IMR-90 (cell line): ENCODE measurements at regions not wholly inside any gene's neighbourhood (a gene's known extent, or its start where the extent isn't known, plus 50 kb on each side); places are given as distances from the start of the nearest gene placed in this dataset.

ENCODE experiments used
- ATAC-seq: fragments of 200-7000 bp; cut with Tn5 transposase; 2 replicates; pipeline ENCODE4 v1.9.1; 2020; ENCODE audit warnings: low read depth, mild to moderate bottlenecking, moderate library complexity
- BruUV-seq: library from RNA; stranded (reverse); fragments of 400-500 nt; replicated peaks from 2 replicates; lab custom pipeline; 2021; lab: Mats Ljungman, UMichigan
- CTCF ChIA-PET: fragments of 300-600 bp; formaldehyde crosslinking; extraction: SDS; loops from one replicate; lab custom pipeline; 2021; ENCODE audit warnings: antibody characterized with exemption; lab: Yijun Ruan, JAX
- POLR2A ChIA-PET: fragments of 300-600 bp; sonication (Branson Sonifier 250); formaldehyde crosslinking; loops from one replicate; lab custom pipeline; 2022; ENCODE audit warnings: antibody characterized with exemption; ENCODE audit not compliant: unreplicated experiment; lab: Charles Lee
- DNase-seq: peaks from one replicate; pipeline ENCODE4 v3.0.0; 2013
- H2AFZ ChIP-seq: replicated peaks from 2 replicates; pipeline ENCODE3; 2013; ENCODE audit warnings: low read length, mild to moderate bottlenecking; ENCODE audit not compliant: poor library complexity
- H2AK5ac ChIP-seq: 2 replicates; pipeline ENCODE4 v1.6.1; 2013; ENCODE audit warnings: low read depth, low read length, inconsistent platforms
- H2AK9ac ChIP-seq: replicated peaks from 2 replicates; pipeline ENCODE3; 2013; ENCODE audit warnings: mild to moderate bottlenecking, low read depth, low read length, moderate library complexity; ENCODE audit not compliant: poor library complexity
- H2BK120ac ChIP-seq: 2 replicates; pipeline ENCODE4 v1.6.1; 2013; ENCODE audit warnings: low read depth, low read length, inconsistent platforms
- H2BK15ac ChIP-seq: 3 replicates; pipeline ENCODE4 v1.6.1; 2013; ENCODE audit warnings: low read depth, low read length, inconsistent platforms
- H2BK20ac ChIP-seq: 2 replicates; pipeline ENCODE4 v1.6.1; 2013; ENCODE audit warnings: low read depth, mild to moderate bottlenecking, inconsistent platforms, low read length, moderate library complexity
- H2BK5ac ChIP-seq: 2 replicates; pipeline ENCODE4 v1.6.1; 2013; ENCODE audit warnings: mild to moderate bottlenecking, low read depth, low read length, inconsistent platforms; ENCODE audit not compliant: poor library complexity, severe bottlenecking
- H3K14ac ChIP-seq: replicated peaks from 2 replicates; pipeline ENCODE4 v1.6.1; 2013; ENCODE audit warnings: low read depth, low read length, inconsistent platforms
- H3K18ac ChIP-seq: 2 replicates; pipeline ENCODE4 v1.6.1; 2013; ENCODE audit warnings: low read depth, low read length, control low read depth
- H3K23ac ChIP-seq: 2 replicates; pipeline ENCODE4 v1.6.1; 2013; ENCODE audit warnings: low read depth, low read length, inconsistent platforms
- H3K27ac ChIP-seq: 2 replicates; pipeline ENCODE4 v1.5.1; 2013; ENCODE audit warnings: mild to moderate bottlenecking, control low read depth, low read length; ENCODE audit not compliant: insufficient read depth
- H3K27me3 ChIP-seq: 2 replicates; pipeline ENCODE4 v1.6.1; 2013; ENCODE audit warnings: low read length; ENCODE audit not compliant: control insufficient read depth, insufficient read depth
- H3K36me3 ChIP-seq: 2 replicates; pipeline ENCODE4 v1.6.1; 2013; ENCODE audit warnings: low read length, mixed read lengths; ENCODE audit not compliant: control insufficient read depth, insufficient read depth
- H3K4ac ChIP-seq: 2 replicates; pipeline ENCODE4 v1.6.1; 2013; ENCODE audit warnings: low read depth, low read length, inconsistent platforms
- H3K4me1 ChIP-seq: 2 replicates; pipeline ENCODE4 v1.6.1; 2013; ENCODE audit warnings: low read length, mixed read lengths; ENCODE audit not compliant: control insufficient read depth, insufficient read depth
- H3K4me2 ChIP-seq: 2 replicates; pipeline ENCODE4 v1.6.1; 2013; ENCODE audit warnings: low read depth, mild to moderate bottlenecking, control low read depth, low read length, moderate library complexity
- H3K4me3 ChIP-seq: 2 replicates; pipeline ENCODE4 v1.5.1; 2013; ENCODE audit warnings: low read depth, mild to moderate bottlenecking, control low read depth, low read length, moderate library complexity; ENCODE audit not compliant: insufficient read depth
- H3K56ac ChIP-seq: 2 replicates; pipeline ENCODE4 v1.6.1; 2013; ENCODE audit warnings: low read length, inconsistent platforms; ENCODE audit not compliant: insufficient read depth; ENCODE audit errors: extremely low read depth
- H3K79me1 ChIP-seq, 2 experiments: 2 replicates each; pipeline ENCODE4 v1.6.1; 2013; ENCODE audit warnings: low read length in 2 of 2, inconsistent platforms in 1 of 2, low read depth in 1 of 2
- H3K9ac ChIP-seq: 2 replicates; pipeline ENCODE4 v1.6.1; 2013; ENCODE audit warnings: low read depth, low read length, control low read depth
- H3K9me1 ChIP-seq: 2 replicates; pipeline ENCODE4 v1.6.1; 2013; ENCODE audit warnings: low read length, inconsistent platforms; ENCODE audit not compliant: insufficient read depth
- H3K9me3 ChIP-seq: 2 replicates; pipeline ENCODE4 v1.6.1; 2013; ENCODE audit warnings: low read length; ENCODE audit not compliant: control insufficient read depth, insufficient read depth
- H4K20me1 ChIP-seq: 2 replicates; pipeline ENCODE4 v1.6.1; 2013; ENCODE audit warnings: low read length, inconsistent platforms; ENCODE audit not compliant: insufficient read depth
- H4K5ac ChIP-seq: 2 replicates; pipeline ENCODE4 v1.6.1; 2013; ENCODE audit warnings: mild to moderate bottlenecking, low read depth, low read length, control low read depth
- H4K8ac ChIP-seq, 2 experiments: 2 replicates each; pipeline ENCODE4 v1.6.1; 2013; ENCODE audit warnings: low read depth in 2 of 2, low read length in 2 of 2, control low read depth in 1 of 2, inconsistent platforms in 1 of 2
- H4K91ac ChIP-seq: 2 replicates; pipeline ENCODE4 v1.6.1; 2013; ENCODE audit warnings: low read depth, low read length, inconsistent platforms; ENCODE audit not compliant: insufficient read depth
- MAFK ChIP-seq: IDR thresholded peaks from 2 replicates; pipeline ENCODE4 v1.6.1; 2012; ENCODE audit warnings: low read depth, low read length, improper control_type of control experiment
- NFE2L2 ChIP-seq: fragments of 150-350 bp; IDR thresholded peaks from 2 replicates; pipeline ENCODE4 v1.6.1; 2016; ENCODE audit warnings: low read depth, mild to moderate bottlenecking, low read length
- RAD21 ChIP-seq: IDR thresholded peaks from 2 replicates; pipeline ENCODE4 v1.6.1; 2012; ENCODE audit warnings: low read length, improper control_type of control experiment
- SMC3 ChIP-seq: fragments of 150-350 bp; IDR thresholded peaks from 2 replicates; pipeline ENCODE4 v1.6.1; 2016; ENCODE audit warnings: low read depth, mild to moderate bottlenecking, antibody characterized with exemption, low read length, moderate library complexity
- WGBS, 2 experiments: methylation state at CpG; one replicate each; pipeline versions ENCODE4 v1.1.5 to v1.1.7; 2013; ENCODE audit warnings: missing lambda C conversion rate in 2 of 2; ENCODE audit not compliant: insufficient read length in 1 of 2; ENCODE audit errors: extremely low coverage in 2 of 2; 5-methylcytosine and 5-hydroxymethylcytosine counted together
- dilution Hi-C: fragments of 300-500 bp; cut with HindIII; formaldehyde crosslinking; loops from one replicate; pipeline ENCODE4 v1.14.3; 2018; ENCODE audit warnings: low sequenced_read_pairs; ENCODE audit not compliant: unreplicated experiment
- in situ Hi-C: fragments of 300-500 bp; cut with MboI; formaldehyde crosslinking; loops from 3 replicates; pipeline ENCODE4 v1.14.3; 2019; ENCODE audit warnings: low sequenced_read_pairs, inconsistent platforms, mixed read lengths
- intact Hi-C: fragments of 100-400 bp; cut with micrococcal nuclease; formaldehyde crosslinking; loops from 2 replicates; pipeline ENCODE4 v1.10.0; 2022
- TF ChIP-seq, protein P1 (sequence below): conservative IDR thresholded peaks from 2 replicates; pipeline ENCODE4 v1.5.1; 2012; ENCODE audit warnings: mild to moderate bottlenecking, low read depth, low read length, improper control_type of control experiment

DNA sequence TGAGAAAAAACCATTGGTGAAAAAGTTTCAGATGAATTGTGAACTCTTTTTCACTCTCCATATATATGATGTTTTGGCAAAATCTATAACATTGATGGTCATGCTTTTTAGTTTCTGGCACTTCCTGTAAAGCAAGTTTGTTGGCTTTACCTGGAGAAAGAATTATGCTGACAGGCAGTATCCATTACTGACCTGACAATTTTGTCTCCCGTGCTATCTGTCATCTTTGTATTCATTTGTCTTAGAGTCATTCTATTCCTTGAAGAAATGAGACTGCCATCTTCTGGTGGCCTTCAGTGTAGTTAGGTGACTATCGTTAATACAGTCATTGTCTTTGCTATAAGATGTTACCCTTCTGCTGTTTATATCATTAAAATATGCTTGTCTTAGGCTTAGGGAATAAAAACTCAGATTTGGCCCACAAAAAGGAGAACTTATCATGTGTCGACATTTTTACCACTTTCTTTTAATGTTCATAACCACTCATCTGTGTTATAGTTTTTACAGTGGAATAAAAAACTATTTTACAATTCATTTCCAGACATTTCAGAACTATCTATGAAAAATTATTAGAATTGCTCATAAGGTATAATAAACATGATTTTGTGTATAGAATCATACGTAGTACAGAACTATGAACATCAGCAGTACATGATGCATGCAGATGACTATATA lies 707.0 kb downstream of the EPM2A start:
- Histone ChIP-seq H3K9ac (no peak overlapping the region), H4K20me1 (no peaks in the 10 kb centered on the region), H3K79me1 (no peaks in the 10 kb centered on the region), H3K56ac (no peak overlapping the region), H4K8ac (no peak overlapping the region), H4K5ac (no peak overlapping the region), H3K9me1 (no peaks in the 10 kb centered on the region), H3K36me3 (no peaks in the 10 kb centered on the region), H2AK5ac (no peak overlapping the region), H3K14ac (no peak overlapping the region), H3K4ac (no peak overlapping the region), H3K4me2 (no peak overlapping the region; the same call in 1 of the 2 replicates), H3K4me1 (no peaks in the 10 kb centered on the region), H2BK15ac (no peak overlapping the region), H2BK20ac (no peak overlapping the region), H3K4me3 (no peak overlapping the region), H2BK120ac (no peak overlapping the region), H3K27me3 (no peaks in the 10 kb centered on the region), H4K91ac (no peak overlapping the region), H3K9me3 (no peaks in the 10 kb centered on the region), H2AK9ac (no peak overlapping the region), H2AFZ (no peak overlapping the region), H2BK5ac (no peak overlapping the region), H3K23ac (no peak overlapping the region), H3K18ac (no peak overlapping the region), H3K27ac (no peak overlapping the region)
- TF ChIP-seq MAFK (peak; percentile 32; the same call in 1 of the 2 replicates), SMC3 (peak; percentile 49), NFE2L2 (no peak), RAD21 (peak; percentile 54)
- TF ChIP-seq, protein P1, sequence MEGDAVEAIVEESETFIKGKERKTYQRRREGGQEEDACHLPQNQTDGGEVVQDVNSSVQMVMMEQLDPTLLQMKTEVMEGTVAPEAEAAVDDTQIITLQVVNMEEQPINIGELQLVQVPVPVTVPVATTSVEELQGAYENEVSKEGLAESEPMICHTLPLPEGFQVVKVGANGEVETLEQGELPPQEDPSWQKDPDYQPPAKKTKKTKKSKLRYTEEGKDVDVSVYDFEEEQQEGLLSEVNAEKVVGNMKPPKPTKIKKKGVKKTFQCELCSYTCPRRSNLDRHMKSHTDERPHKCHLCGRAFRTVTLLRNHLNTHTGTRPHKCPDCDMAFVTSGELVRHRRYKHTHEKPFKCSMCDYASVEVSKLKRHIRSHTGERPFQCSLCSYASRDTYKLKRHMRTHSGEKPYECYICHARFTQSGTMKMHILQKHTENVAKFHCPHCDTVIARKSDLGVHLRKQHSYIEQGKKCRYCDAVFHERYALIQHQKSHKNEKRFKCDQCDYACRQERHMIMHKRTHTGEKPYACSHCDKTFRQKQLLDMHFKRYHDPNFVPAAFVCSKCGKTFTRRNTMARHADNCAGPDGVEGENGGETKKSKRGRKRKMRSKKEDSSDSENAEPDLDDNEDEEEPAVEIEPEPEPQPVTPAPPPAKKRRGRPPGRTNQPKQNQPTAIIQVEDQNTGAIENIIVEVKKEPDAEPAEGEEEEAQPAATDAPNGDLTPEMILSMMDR, result peak; percentile 52
- in situ Hi-C loops, result no loop called here
- intact Hi-C loops, result loop anchor here (1.0 to 5.0 kb wide), 3 partner anchors 184 to 604 kb away; no protein-coding TSS in a partner anchor
- ChIA-PET POLR2A (no interaction called here), CTCF (no interaction called here)
- dilution Hi-C loops, result no loop called here
- DNase-seq, result peak; percentile 33
- WGBS, 2 experiments, result no CpG with 5 or more reads among the region's 4 CpGs
- no TSS peak for BruUV-seq
- ATAC-seq, result peak; percentile 80; the same call in 1 of the 2 replicates
